ENCODE measurements at regions not wholly inside any gene's neighbourhood (a gene's known extent, or its start where the extent isn't known, plus 50 kb on each side); places are given as distances from the start of the nearest gene placed in this dataset.

DNA sequence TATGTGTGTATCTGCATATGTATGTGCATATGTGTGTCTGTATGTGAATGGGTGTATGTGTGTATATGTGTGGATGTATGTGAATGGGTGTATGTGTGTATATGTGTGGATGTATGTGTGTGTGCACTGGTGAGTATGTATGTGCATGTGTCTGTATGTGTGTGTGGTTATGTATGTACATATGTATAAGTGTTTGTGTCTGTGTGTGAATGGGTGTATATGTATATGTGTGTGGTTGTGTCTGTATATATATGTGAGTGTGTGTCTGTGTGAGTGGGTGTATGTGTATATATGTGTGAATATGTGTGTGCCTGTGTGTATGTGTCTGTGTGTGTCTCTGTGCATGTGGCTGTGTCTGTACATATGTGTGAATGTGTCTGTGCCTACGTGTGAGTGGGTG lies 748.4 kb upstream of the HS6ST1 start:
- DNase-seq (ENCODE audit: low read depth in 2 of 2): no peak

DNA sequence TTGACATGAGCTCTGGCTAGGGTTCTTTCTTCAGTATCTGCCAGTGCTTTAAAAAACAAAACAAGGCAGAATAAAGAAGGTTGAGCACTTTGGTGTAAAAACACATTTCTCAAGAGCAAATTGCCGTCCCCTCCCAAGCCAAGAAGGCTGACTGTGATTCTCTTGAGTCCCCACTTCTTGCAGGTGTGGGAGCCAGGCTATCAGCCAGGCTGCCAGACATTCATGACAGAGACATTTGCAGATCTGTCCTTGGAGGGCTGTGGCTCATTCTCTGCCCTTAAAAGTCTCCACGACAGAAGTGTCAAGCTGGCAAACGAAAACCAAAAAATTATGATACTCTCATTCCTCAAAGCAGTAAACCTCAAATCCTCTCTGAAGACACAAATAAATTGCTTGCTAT lies 749.3 kb upstream of the HS6ST1 start:
- no peak for DNase-seq (ENCODE audit: low read depth in 2 of 2)

DNA sequence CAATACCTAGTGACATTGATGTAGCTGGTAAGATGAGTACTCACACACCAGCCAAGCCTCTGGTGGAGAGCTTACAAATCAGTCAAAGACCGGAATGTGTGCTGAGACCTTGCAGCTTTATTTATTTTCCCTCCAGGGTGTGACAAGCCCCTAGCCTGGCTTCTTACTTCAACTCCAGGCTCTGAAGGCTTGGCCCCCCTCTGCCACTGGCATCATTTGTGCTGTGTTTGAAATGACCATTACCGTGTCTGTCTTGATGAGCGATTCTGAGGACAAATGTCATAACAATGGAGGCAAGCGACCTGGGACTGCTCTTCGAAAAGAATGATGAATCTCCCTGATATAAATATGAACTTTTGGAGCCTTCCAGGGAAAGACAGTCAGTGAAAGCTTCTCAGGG lies 749.9 kb upstream of the HS6ST1 start:
- DNase-seq (ENCODE audit: low read depth in 2 of 2): no peak

DNA sequence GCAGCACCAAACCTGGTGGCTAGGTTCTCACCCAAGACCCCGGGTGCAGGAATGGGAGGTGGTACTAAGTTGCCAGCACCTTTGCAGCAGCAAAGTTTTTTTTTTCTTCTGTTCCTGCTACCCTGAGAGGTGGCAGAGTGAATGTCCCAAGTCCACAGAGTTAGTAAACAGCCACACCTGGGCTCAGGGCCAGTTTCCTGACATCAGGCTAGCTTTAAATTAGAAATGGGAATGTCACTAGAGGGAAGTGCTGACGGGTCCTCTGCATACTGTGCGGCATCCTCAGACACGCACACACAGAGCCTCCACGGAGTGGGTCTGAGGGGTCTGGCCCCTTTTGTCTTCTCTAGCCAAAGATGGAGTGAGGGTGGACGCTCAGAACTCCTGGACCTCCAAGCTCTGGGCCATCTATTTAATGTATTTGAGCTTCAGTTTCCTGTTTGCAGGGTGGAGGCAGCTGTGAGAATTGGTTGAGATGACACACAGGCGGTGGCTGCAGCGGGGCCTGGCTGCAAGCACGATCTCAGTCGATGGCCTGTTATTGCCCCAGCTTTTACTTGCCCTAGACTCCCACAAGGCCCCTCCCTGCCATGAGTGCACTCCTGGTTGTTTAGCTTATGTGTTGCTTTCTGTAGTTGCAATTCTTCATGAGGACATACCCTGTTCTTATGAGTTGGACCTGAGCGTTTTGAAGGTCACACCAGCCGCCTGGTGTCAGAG lies 751.4 kb upstream of the HS6ST1 start:
- DNase-seq (ENCODE audit: low read depth in 2 of 2): no peak

DNA sequence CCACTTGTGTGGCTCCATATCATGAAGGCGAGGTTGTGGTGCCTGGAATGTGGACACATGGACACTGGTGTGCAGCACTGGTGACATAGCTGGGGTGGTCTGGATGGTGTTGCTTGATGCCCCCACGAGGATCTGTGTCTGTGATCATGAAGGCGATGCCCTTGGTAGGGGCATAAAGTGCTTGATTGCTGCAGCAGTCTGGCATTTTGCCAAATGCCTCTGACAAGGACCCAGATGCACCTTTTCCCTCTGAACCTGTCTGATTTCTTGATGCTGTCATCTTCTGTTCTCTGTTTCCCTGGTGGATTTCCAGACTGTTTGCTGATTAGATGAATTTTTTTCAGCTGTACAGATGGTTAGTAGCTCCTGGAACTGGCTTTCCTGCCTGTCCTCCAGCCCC lies 752.0 kb upstream of the HS6ST1 start:
- no peak for DNase-seq (ENCODE audit: low read depth in 2 of 2)

DNA sequence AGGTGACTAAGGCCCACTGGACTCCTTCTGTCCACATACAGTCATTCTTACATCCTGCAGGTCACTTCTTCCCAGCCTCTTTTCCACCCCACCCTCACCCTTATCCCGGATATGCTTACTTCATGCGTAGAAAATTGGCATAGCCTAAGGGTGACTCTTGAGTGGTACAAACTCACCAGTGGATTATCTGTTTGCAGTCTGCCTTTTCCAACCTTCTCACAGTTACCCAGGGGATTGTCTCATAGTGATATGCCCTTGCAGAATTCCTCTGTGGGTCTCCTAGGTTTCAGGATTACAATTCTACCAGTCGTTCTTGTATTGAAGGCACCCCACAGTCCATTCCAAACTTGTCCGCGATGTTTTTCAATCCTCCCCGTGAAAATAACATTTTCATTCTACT lies 752.9 kb upstream of the HS6ST1 start:
- no peak for DNase-seq (ENCODE audit: low read depth in 2 of 2)

DNA sequence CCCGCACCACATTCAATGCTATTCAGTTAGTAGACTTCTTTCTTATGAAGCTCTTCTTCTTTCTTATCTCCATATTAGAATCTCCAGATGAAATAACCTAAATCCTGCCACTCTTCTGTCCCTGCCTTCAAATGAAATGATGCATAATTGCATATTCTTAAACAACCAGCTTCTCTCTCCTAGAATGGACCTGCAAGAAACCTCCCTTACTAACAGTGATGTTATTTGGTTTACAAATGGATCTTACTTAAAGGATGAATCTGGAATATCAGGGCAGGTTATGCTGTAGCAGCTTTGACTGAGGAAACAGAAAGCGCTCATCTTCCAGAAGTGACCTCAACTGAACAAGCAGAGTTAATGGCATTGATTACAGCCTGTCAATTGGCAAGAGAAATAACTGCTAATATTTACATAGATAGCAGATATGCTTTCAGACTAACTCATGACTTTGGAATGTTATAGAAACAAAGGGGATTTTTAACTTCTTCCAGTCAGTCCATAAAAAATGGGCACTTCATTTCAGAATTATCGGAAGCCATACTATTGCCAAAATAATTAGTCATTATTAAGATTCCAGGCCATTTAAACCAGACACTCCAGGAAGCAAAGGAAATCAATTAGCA lies 755.7 kb upstream of the HS6ST1 start:
- DNase-seq (ENCODE audit: low read depth in 2 of 2): no peak

DNA sequence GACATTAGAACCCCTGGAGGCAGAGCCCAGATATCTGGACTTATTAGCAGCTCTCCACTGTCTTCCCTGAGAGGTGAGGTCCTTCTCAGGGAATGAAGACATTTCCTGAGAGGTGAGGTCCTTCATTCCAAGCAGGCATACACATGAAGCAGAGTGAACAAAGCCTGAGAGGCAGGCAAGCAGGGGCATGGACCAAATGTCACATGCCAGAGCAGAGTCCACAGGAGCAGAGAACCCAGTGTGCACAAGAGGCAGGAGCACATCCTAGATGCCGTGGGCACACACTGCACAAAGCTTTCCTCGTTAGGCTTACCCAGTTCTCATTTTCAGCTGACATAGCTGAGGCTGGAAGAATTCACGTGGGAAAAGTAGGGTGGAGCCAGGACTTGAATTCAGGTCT lies 759.9 kb upstream of the HS6ST1 start:
- DNase-seq (ENCODE audit: low read depth in 2 of 2): no peak

DNA sequence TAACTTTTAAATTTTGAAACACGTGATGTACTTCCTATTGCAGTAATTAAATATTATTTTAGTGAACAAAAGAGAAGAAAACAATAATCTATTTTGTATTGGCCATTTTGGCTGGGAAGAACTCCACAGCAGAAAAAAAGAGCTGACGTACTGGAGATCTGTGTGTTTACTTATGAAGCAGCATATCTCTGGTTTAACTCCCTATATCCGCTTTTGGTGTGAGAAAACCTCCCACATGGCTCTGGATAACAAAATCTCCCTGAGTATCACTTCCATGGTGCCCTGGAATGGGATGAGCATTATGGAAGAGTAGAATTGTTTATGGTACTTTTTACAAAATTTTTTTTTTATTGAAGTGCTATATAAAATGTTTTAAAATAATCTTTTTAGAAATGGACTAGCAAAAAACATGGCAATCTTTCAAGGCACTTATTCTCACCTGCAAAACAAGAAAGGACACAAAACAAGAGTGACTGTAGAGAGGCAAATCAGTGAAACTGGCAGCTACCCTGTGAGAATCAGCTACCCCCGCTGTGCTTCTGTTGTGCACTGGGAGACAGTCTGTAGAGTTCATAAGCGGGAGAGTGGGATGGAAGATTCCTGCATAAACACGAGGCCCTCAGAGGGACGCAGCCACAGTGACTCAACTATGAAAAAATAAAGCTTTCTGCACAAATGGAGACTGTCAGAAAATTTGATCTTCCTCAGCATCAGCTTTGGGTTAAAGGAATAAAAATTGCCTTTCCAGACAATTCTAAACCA lies 762.2 kb upstream of the HS6ST1 start:
- no peak for DNase-seq (ENCODE audit: low read depth in 2 of 2)

DNA sequence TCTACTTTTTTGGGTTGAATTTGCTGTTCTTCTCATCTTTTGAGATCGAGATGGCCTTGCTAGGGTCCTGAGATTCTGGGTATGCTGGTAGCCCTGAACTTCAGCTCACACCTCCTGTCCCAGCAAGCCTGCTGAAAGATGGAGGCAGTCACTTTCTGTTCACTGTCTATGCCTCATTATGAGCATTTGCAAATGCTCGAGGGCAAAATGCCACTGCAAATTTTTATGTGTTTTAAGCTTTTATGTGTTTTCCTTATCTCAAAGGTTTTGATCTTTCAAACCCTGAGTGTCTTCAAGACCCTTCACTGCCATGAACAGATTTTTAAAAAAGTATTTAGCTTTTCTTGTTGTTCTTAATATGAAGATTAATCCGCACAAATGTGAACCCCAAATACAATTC lies 766.7 kb upstream of the HS6ST1 start:
- DNase-seq (ENCODE audit: low read depth in 2 of 2): no peak

DNA sequence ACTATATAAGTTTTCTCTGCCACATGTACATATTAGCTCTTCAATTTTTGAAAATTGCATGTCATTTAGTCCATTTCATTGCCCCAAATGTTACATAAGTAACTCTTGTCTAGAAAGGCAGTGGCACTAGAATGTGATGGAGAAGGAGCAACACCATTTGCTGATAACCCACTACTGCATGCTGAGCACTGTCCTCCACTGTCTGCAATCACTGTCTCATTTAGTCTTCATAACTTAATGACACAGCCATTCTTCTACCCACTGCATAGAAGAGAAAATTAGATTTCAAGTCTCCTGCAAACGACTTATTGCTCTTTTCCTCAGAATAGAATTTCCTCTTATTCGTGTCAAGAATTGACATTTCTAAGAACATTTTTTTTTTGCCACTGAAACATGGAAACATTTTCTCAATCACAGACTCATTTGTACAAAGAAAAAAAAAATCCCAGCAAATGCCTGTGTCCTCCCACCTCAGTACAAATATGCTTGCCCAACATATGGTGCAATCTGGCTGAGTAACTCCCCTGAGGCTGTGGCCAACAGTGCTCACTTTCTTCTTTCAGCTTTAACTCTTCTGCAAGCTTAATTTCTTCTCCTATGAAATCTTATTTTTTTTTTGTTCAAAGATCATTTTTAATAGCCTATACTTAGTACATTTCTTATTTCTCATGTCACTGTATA lies 768.6 kb upstream of the HS6ST1 start:
- DNase-seq (ENCODE audit: low read depth in 2 of 2): no peak

DNA sequence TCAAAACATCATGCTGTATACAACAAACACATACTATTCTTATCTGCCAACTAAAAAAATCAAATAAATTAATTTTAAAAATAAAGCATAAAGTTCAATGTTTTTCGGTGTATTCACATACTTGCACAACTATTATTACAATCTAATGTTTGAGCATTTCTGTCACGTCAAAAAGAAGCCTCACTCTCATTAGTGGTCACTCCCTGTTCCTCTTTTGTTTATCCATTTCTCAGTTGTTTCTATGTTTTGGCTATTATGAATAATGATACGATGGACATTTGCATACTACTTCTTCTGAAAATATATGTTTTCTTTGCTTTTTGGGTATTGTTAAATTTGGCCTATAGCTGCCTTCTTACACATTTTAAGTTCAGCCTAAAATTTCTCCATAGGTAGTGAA lies 773.0 kb upstream of the HS6ST1 start:
- DNase-seq (ENCODE audit: low read depth in 2 of 2): no peak

DNA sequence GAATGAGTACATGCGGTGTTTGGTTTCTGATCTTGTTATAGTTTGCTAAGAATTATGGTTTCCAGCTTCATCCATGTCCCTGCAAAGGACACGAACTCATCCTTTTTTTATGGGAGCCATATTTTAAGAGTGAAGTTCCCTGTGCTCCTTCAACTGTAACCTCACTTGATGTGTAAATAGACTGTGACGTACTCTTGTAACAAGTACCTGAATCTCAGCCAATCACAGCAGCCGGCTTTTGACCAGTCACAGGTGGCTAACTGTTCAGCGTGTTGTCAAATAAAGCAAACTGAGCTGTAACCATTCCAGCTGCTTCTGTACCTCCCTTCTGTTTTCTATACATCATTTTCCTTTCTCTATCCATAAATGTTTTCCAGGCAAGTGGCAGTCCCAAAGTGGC lies 774.3 kb upstream of the HS6ST1 start:
- no peak for DNase-seq (ENCODE audit: low read depth in 2 of 2)

DNA sequence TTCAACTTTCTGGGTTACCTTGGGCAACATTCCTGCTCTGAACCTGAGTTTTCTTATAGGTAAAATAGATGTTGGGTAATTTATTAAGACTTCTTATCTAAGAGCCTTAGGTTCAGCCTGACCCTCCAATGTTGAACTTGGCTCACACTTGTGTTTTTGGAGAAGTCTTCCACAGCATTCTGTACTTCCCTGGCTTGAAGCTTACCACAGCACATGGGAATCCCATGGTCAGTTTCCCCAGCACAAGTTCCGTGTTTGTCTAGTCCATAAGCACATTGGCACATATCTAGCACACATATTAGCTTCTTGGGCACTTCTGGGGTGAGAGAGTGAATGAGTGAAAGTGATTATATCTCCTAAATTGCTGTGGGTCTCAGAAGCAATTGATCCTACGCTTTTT lies 782.5 kb upstream of the HS6ST1 start:
- DNase-seq (ENCODE audit: low read depth in 2 of 2): no peak

DNA sequence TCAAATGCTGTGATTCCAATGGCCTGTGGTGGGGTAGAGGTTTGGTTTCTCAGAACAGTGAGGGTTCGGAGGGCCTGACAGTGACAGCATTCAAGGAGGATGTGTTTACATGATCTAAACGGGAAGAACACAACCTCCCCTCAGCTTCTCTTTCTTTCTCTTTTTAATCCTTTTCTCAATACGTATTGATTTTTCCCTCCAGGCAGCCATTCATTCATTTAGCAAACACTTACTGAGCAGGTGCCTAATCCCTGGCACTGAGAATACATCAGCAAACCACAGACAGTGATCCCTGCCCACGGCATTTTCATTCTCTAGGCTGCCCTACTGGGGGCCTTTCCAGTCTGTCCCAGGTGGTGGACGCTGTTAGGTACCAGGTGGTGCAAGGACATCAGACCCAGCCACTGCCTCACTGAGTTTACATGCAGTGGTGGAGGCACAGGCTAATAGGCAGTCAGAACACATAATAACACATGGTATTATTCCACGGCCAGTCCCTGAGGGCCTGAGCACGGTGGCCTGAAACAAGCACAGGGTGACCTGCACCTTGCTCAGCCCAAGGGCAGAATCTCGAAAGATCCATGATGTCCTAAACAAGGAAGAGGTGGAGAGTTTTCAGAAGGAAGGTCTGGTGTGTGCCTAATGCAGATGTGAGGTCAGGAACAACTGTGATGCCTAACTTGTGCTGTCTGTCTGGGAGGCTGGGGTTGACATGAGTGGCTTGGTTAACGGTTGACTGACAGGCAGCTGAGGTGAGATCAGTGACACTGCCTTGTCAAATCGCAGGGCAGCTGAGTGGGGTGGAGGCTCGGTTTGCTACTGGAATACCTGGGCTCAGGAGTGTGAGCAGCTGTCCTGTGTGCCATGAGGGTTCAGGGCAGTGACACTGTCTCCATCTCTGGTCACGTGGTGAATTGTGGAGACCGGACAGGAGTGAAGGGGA lies 785.5 kb upstream of the HS6ST1 start:
- DNase-seq (ENCODE audit: low read depth in 2 of 2): no peak

DNA sequence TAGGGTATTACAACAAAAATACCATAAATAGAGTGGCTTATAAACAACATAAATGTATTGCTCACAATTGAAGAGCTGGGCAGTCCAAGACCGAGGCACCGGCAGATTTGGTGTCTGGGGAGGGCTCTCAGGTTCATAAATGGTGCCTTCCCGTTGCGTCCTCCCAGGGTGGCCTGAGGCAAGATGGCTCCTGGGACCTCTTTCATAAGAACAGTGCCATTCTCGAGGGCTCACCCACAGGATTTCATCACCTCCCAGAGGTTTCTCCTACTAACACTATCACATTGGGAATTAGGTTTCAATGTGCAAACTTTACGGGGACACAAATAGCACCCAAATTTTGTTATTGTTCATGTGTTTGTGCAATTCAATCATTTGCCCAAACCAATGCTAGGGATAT lies 793.5 kb upstream of the HS6ST1 start:
- DNase-seq (ENCODE audit: low read depth in 2 of 2): no peak

DNA sequence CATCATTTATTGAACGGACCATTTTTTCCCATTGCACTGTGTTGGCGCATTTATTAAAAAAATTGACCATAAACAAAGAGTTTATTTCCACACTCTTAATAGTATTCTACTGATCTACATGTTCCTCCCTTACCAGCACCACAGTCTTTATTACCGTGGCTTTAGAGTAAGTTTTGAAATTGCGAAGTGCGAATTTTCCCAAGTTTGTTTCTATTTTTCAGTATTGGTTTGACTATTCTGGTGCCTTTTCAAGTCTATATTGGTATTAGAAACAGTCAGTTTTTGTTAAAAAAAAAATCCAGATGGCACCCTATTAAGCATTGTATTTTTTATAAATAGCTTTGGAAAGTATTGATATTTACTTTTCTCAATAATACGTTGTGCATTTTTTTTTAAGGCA lies 795.1 kb upstream of the HS6ST1 start:
- no peak for DNase-seq (ENCODE audit: low read depth in 2 of 2)

DNA sequence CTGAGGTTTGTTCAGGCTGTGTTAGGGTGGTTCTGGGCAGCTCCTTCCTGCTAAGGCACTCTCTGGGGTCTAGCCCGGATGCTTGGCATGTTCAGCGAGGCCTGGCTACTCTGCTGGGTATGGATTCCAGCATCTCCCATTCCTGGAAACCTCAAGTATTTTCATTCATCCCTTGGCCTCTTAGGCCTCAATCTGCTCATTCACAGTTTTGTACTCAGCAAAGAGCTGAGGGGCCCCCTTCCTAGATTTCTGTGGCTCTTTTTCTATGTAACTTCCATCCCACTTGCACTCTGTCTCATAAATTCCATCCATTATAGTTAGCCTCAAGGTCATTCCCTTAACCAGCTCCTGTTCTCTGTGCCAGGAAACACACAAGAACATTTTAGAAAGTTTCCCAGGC lies 798.8 kb upstream of the HS6ST1 start:
- DNase-seq (ENCODE audit: low read depth in 2 of 2): no peak

DNA sequence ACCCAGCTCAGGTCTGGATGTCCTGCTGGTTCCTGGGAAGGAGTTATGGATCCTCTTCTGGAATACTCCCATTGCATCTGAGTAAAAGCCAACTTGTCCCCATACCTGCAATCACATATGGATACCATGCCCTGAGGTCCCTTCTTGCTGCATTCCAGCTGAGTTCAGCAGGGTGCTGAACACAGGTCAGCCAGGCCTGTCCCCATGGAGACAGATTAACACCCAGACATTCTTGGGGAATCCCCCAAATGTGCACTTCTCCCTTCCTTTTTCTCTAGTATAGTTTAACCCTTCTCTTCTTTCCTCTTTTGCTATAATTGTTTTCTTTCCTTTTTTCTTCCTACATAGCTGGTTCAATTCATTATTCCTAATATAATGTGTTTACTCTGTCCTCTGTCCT lies 799.6 kb upstream of the HS6ST1 start:
- no peak for DNase-seq (ENCODE audit: low read depth in 2 of 2)

DNA sequence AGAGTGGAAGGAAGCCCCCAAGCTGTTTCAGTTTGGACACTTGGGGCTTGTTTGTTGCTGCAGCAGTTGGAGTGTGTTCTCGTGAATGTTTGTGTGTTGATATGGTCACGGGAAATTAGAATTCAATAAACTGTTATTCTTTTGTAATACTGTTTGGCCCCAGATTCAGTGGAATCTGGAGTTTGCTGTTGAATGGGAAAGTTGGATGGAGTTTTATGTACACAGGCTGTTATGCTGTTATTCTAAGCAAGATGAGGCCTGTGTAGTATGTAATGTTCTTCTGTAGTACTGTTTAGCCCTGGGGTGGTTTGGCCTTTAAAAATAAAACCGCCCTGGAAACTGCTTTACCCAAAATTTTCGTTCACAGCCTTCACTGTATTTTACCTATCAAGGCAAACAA lies 810.4 kb upstream of the HS6ST1 start:
- no peak for DNase-seq (ENCODE audit: low read depth in 2 of 2)
